Lung (tissue), 11 donors: ENCODE measurements at regions not wholly inside any gene's neighbourhood (a gene's known extent, or its start where the extent isn't known, plus 50 kb on each side); places are given as distances from the start of the nearest gene placed in this dataset.

Experiments used
- ATAC-seq: fragments of 200-7000 bp; cut with Tn5 transposase; one replicate; pipeline ENCODE4 v1.9.1; 2020; ENCODE audit warnings: moderate number of reproducible peaks; ENCODE audit not compliant: insufficient read depth, low FRiP score
- DNase-seq, 3 donors: peaks; one replicate each; pipeline ENCODE4 v3.0.0-alpha.2; 2013 to 2017
- H3K27ac ChIP-seq, 2 donors: one replicate each; pipeline ENCODE4 v1.5.1; 2013; ENCODE audit warnings: mild to moderate bottlenecking in 2 of 2, moderate library complexity in 2 of 2, control low read depth in 1 of 2, inconsistent platforms in 1 of 2, low read depth in 1 of 2, low read length in 1 of 2
- H3K27me3 ChIP-seq, 3 donors: one replicate each; pipeline ENCODE4 v1.5.1; 2013; ENCODE audit warnings: low read length in 2 of 3; ENCODE audit not compliant: control insufficient read depth in 3 of 3, insufficient read depth in 3 of 3
- H3K36me3 ChIP-seq, 4 donors: one replicate each; pipeline ENCODE4 v1.5.1; 2013; ENCODE audit warnings: low read length in 4 of 4, mild to moderate bottlenecking in 1 of 4, moderate library complexity in 1 of 4; ENCODE audit not compliant: control insufficient read depth in 4 of 4, insufficient read depth in 4 of 4
- H3K4me1 ChIP-seq, 5 donors: one replicate each; pipeline ENCODE4 v1.5.1; 2013; ENCODE audit warnings: low read length in 5 of 5, mild to moderate bottlenecking in 2 of 5, moderate library complexity in 1 of 5; ENCODE audit not compliant: control insufficient read depth in 5 of 5, insufficient read depth in 5 of 5
- H3K4me3 ChIP-seq: one replicate; pipeline ENCODE4 v1.5.1; 2013; ENCODE audit warnings: mild to moderate bottlenecking, control low read depth, moderate library complexity
- H3K9ac ChIP-seq, 2 donors: one replicate each; pipeline ENCODE4 v1.5.1; 2013; ENCODE audit warnings: low read length in 2 of 2, control low read depth in 1 of 2; ENCODE audit not compliant: insufficient read depth in 1 of 2
- H3K9me3 ChIP-seq, 4 donors: one replicate each; pipeline ENCODE4 v1.5.1; 2013; ENCODE audit warnings: low read length in 3 of 4, mild to moderate bottlenecking in 1 of 4, moderate library complexity in 1 of 4; ENCODE audit not compliant: control insufficient read depth in 4 of 4, insufficient read depth in 3 of 4
- CTCF ChIP-seq: IDR thresholded peaks from 2 replicates; pipeline ENCODE4 v1.5.1; 2012; ENCODE audit warnings: mild to moderate bottlenecking; ENCODE audit errors: control extremely low read depth, extremely low read depth
- WGBS, 2 donors: extraction: QIAGEN DNeasy Blood & Tissue Kit; methylation state at CpG; one replicate each; pipeline ENCODE4 v1.1.7; 2013; 5-methylcytosine and 5-hydroxymethylcytosine counted together
- donor health status: control.
- donor health status: control.
- donor health status: Bipolar disorder and iron deficiency.
- donor health status: healthy.
- donor health status: DM: yes; HTN: yes; CAD: no.

GRCh38 chr2:8408560-8409460 lies 273.0 kb upstream of the ID2 start:
- no peak overlapping the region for H3K9ac ChIP-seq
- H3K4me3 ChIP-seq = no peak overlapping the region
- H3K9me3 ChIP-seq = no peaks in the 10 kb centered on the region
- ATAC-seq = no peak
- H3K27ac ChIP-seq = no peak overlapping the region
- 79 to 84% methylated on average over 8 of the region's 8 CpGs for WGBS, 2 donors
- no peak for DNase-seq
- no peaks in the 10 kb centered on the region for H3K36me3 ChIP-seq
- H3K27me3 ChIP-seq = no peaks in the 10 kb centered on the region
- peaks cover 4 to 22% (median 12%) of the 10 kb centered on the region in 5 donors for H3K4me1 ChIP-seq
- no peak for TF ChIP-seq CTCF

GRCh38 chr2:8409461-8410260 lies 272.2 kb upstream of the ID2 start:
- H3K36me3 ChIP-seq = no peaks in the 10 kb centered on the region
- no peak overlapping the region for H3K9ac ChIP-seq
- ATAC-seq (no peak), DNase-seq (no peak)
- no peaks in the 10 kb centered on the region for H3K27me3 ChIP-seq
- H3K4me1 ChIP-seq = peaks cover 4 to 23% (median 12%) of the 10 kb centered on the region in 5 donors
- H3K9me3 ChIP-seq = no peaks in the 10 kb centered on the region
- H3K4me3 ChIP-seq = no peak overlapping the region
- H3K27ac ChIP-seq = no peak overlapping the region
- 89 to 91% methylated on average over 5 of the region's 5 CpGs for WGBS, 2 donors
- TF ChIP-seq CTCF = no peak

GRCh38 chr2:8412082-8412481 lies 269.8 kb upstream of the ID2 start:
- Histone ChIP-seq H3K4me3 (no peak overlapping the region), H3K9me3 (no peaks in the 10 kb centered on the region), H3K4me1 (peaks cover 4 to 23% (median 12%) of the 10 kb centered on the region in 5 donors), H3K9ac (peak overlapping the region in 1 of 2 donors; percentile 53), H3K27ac (peak overlapping the region in 1 of 2 donors; percentile 43), H3K36me3 (no peaks in the 10 kb centered on the region), H3K27me3 (no peaks in the 10 kb centered on the region)
- no peak for TF ChIP-seq CTCF
- 55 to 63% methylated on average over 9 of the region's 9 CpGs for WGBS, 2 donors
- DNase-seq (peak in 1 of 3 donors; percentile 45), ATAC-seq (no peak)
